ENCODE measurements at regions not wholly inside any gene's neighbourhood (a gene's known extent, or its start where the extent isn't known, plus 50 kb on each side); places are given as distances from the start of the nearest gene placed in this dataset.
"Not testable (repeated sequence)": the region's sequence is repeated elsewhere in the genome, so short reads cannot be mapped to it uniquely, and the experiment has no call there.

- Mint-ChIP-seq H3K9me3 (no peaks in the 10 kb centered on the region), H3K4me1 (peaks cover 38% of the 10 kb centered on the region), H3K27me3 (no peaks in the 10 kb centered on the region), H3K36me3 (peaks cover 26% of the 10 kb centered on the region), H3K27ac (no peak overlapping the region), H3K4me3 (no peak overlapping the region)
- peak; percentile 24 for DNase-seq
- CTCF ChIA-PET = interaction anchor here (1.2 to 1.6 kb wide), 2 partner anchors 54 to 57 kb away, joined by 3 to 6 read pairs; no protein-coding TSS in a partner anchor
Measured at GRCh38 chr21:36207577-36208320, 51.1 kb downstream of the DOP1B start.

GRCh38 chr21:36208326-36209013, 51.8 kb downstream of the DOP1B start:
- H3K4me1 Mint-ChIP-seq = peaks cover 31% of the 10 kb centered on the region
- H3K27me3 Mint-ChIP-seq = no peaks in the 10 kb centered on the region
- H3K4me3 Mint-ChIP-seq = no peak overlapping the region
- peaks cover 23% of the 10 kb centered on the region for H3K36me3 Mint-ChIP-seq
- H3K9me3 Mint-ChIP-seq = no peaks in the 10 kb centered on the region
- DNase-seq = no peak
- CTCF ChIA-PET = interaction anchor here (1.3 to 4.7 kb wide), 4 partner anchors 11 to 67 kb away, joined by 3 to 62 read pairs (median 25); no protein-coding TSS in a partner anchor
- H3K27ac Mint-ChIP-seq = no peak overlapping the region

GRCh38 chr21:36209626-36210171, 53.1 kb downstream of the DOP1B start:
- no peak overlapping the region for H3K4me3 Mint-ChIP-seq
- DNase-seq = peak; percentile 75
- H3K27ac Mint-ChIP-seq = peak overlapping the region; percentile 29
- no peaks in the 10 kb centered on the region for H3K9me3 Mint-ChIP-seq
- peaks cover 24% of the 10 kb centered on the region for H3K36me3 Mint-ChIP-seq
- CTCF ChIA-PET = interaction anchor here (0.7 to 4.7 kb wide), 15 partner anchors 9 to 122 kb away, joined by 3 to 62 read pairs (median 4); no protein-coding TSS in a partner anchor
- H3K27me3 Mint-ChIP-seq = no peaks in the 10 kb centered on the region
- H3K4me1 Mint-ChIP-seq = peaks cover 22% of the 10 kb centered on the region

GRCh38 chr21:36210779-36211659, 54.4 kb downstream of the DOP1B start:
- no peaks in the 10 kb centered on the region for H3K9me3 Mint-ChIP-seq
- peak overlapping the region; percentile 35 for H3K27ac Mint-ChIP-seq
- H3K27me3 Mint-ChIP-seq = no peaks in the 10 kb centered on the region
- peaks cover 22% of the 10 kb centered on the region for H3K4me1 Mint-ChIP-seq
- no peak overlapping the region for H3K4me3 Mint-ChIP-seq
- peaks cover 24% of the 10 kb centered on the region for H3K36me3 Mint-ChIP-seq
- CTCF ChIA-PET = interaction anchor here (0.8 to 4.7 kb wide), 16 partner anchors 8 to 120 kb away, joined by 3 to 62 read pairs (median 4); no protein-coding TSS in a partner anchor
- DNase-seq = no peak

GRCh38 chr21:36211660-36212512, 55.3 kb downstream of the DOP1B start:
- no peak for DNase-seq

GRCh38 chr21:36212513-36212780, 55.8 kb downstream of the DOP1B start:
- no peak overlapping the region for H3K4me3 Mint-ChIP-seq
- H3K27ac Mint-ChIP-seq = no peak overlapping the region
- H3K36me3 Mint-ChIP-seq = peaks cover 26% of the 10 kb centered on the region
- H3K27me3 Mint-ChIP-seq = no peaks in the 10 kb centered on the region
- H3K9me3 Mint-ChIP-seq = no peaks in the 10 kb centered on the region
- CTCF ChIA-PET = interaction anchor here (0.9 to 4.7 kb wide), 4 partner anchors 14 to 177 kb away, joined by 3 to 47 read pairs (median 3); no protein-coding TSS in a partner anchor
- H3K4me1 Mint-ChIP-seq = peaks cover 17% of the 10 kb centered on the region
- DNase-seq = no peak

More at GRCh38 chr21:36211660-36212512, 55.3 kb downstream of the DOP1B start:
- H3K9me3 Mint-ChIP-seq = no peaks in the 10 kb centered on the region
- H3K27ac Mint-ChIP-seq = no peak overlapping the region
- H3K4me1 Mint-ChIP-seq = peaks cover 18% of the 10 kb centered on the region
- peaks cover 24% of the 10 kb centered on the region for H3K36me3 Mint-ChIP-seq
- H3K4me3 Mint-ChIP-seq = no peak overlapping the region
- CTCF ChIA-PET = interaction anchor here (0.8 to 4.7 kb wide), 6 partner anchors 14 to 70 kb away, joined by 3 to 62 read pairs (median 5); no protein-coding TSS in a partner anchor
- no peaks in the 10 kb centered on the region for H3K27me3 Mint-ChIP-seq

GRCh38 chr21:36214561-36214960, 57.9 kb downstream of the DOP1B start:
- H3K4me1 Mint-ChIP-seq = peaks cover 5% of the 10 kb centered on the region
- H3K4me3 Mint-ChIP-seq = no peak overlapping the region
- peaks cover 39% of the 10 kb centered on the region for H3K36me3 Mint-ChIP-seq
- no peaks in the 10 kb centered on the region for H3K27me3 Mint-ChIP-seq
- no peak overlapping the region for H3K27ac Mint-ChIP-seq
- H3K9me3 Mint-ChIP-seq = no peaks in the 10 kb centered on the region
- DNase-seq = no peak
- CTCF ChIA-PET = interaction anchor here (1.3 kb wide), 1 partner anchor 116 kb away, joined by 4 read pairs; no protein-coding TSS in a partner anchor

- H3K4me3 Mint-ChIP-seq = no peak overlapping the region
- no peak for DNase-seq
- no peaks in the 10 kb centered on the region for H3K27me3 Mint-ChIP-seq
- CTCF ChIA-PET = no interaction called here
- H3K4me1 Mint-ChIP-seq = no peaks in the 10 kb centered on the region
- peaks cover 31% of the 10 kb centered on the region for H3K36me3 Mint-ChIP-seq
- H3K9me3 Mint-ChIP-seq = no peaks in the 10 kb centered on the region
- no peak overlapping the region for H3K27ac Mint-ChIP-seq
Measured at GRCh38 chr21:36217743-36218142, 61.1 kb downstream of the DOP1B start.

GRCh38 chr21:36218691-36219090, 62.1 kb downstream of the DOP1B start:
- Mint-ChIP-seq H3K27ac (peak overlapping the region; percentile 56), H3K27me3 (no peaks in the 10 kb centered on the region), H3K36me3 (peaks cover 36% of the 10 kb centered on the region), H3K4me1 (no peaks in the 10 kb centered on the region), H3K9me3 (no peaks in the 10 kb centered on the region), H3K4me3 (no peak overlapping the region)
- DNase-seq = no peak
- CTCF ChIA-PET = interaction anchor here (1.0 to 1.3 kb wide), 4 partner anchors 8 to 93 kb away, joined by 3 read pairs; no protein-coding TSS in a partner anchor

GRCh38 chr21:36223451-36223850, 66.8 kb downstream of the DOP1B start:
- H3K4me3 Mint-ChIP-seq = no peak overlapping the region
- peaks cover 30% of the 10 kb centered on the region for H3K36me3 Mint-ChIP-seq
- CTCF ChIA-PET = interaction anchor here (2.3 kb wide), 1 partner anchor 13 kb away, joined by 8 read pairs; no protein-coding TSS in a partner anchor
- no peak for DNase-seq
- no peaks in the 10 kb centered on the region for H3K9me3 Mint-ChIP-seq
- no peaks in the 10 kb centered on the region for H3K4me1 Mint-ChIP-seq
- no peak overlapping the region for H3K27ac Mint-ChIP-seq
- no peaks in the 10 kb centered on the region for H3K27me3 Mint-ChIP-seq

- CTCF ChIA-PET = no interaction called here
- no peak for DNase-seq
- no peak overlapping the region for H3K4me3 Mint-ChIP-seq
- no peaks in the 10 kb centered on the region for H3K9me3 Mint-ChIP-seq
- peaks cover 9% of the 10 kb centered on the region for H3K4me1 Mint-ChIP-seq
- peaks cover 34% of the 10 kb centered on the region for H3K36me3 Mint-ChIP-seq
- no peak overlapping the region for H3K27ac Mint-ChIP-seq
- H3K27me3 Mint-ChIP-seq = no peaks in the 10 kb centered on the region
Measured at GRCh38 chr21:36229181-36229580, 72.6 kb downstream of the DOP1B start.

GRCh38 chr21:36231444-36231843, 74.8 kb downstream of the DOP1B start:
- peaks cover 35% of the 10 kb centered on the region for H3K36me3 Mint-ChIP-seq
- H3K27me3 Mint-ChIP-seq, H3K4me3 Mint-ChIP-seq, DNase-seq, H3K27ac Mint-ChIP-seq, H3K9me3 Mint-ChIP-seq: not testable (repeated sequence)
- CTCF ChIA-PET = interaction anchor here (1.6 kb wide), 1 partner anchor 20 kb away, joined by 3 read pairs; no protein-coding TSS in a partner anchor
- peaks cover 14% of the 10 kb centered on the region for H3K4me1 Mint-ChIP-seq

- H3K36me3 Mint-ChIP-seq = peaks cover 37% of the 10 kb centered on the region
- H3K9me3 Mint-ChIP-seq = no peaks in the 10 kb centered on the region
- H3K27ac Mint-ChIP-seq = no peak overlapping the region
- CTCF ChIA-PET = no interaction called here
- peaks cover 14% of the 10 kb centered on the region for H3K4me1 Mint-ChIP-seq
- no peak overlapping the region for H3K4me3 Mint-ChIP-seq
- H3K27me3 Mint-ChIP-seq = no peaks in the 10 kb centered on the region
- DNase-seq = no peak
Measured at GRCh38 chr21:36232641-36233040, 76.0 kb downstream of the DOP1B start.

Measured in activated naive CD4-positive, alpha-beta T cell treated with anti-CD3 and anti-CD28 coated beads, Interleukin-2, amount 10 ng/mL, durations not matched to agents 7 days and 5 days (primary cell).